ENCODE measurements at regions not wholly inside any gene's neighbourhood (a gene's known extent, or its start where the extent isn't known, plus 50 kb on each side); places are given as distances from the start of the nearest gene placed in this dataset.

DNA sequence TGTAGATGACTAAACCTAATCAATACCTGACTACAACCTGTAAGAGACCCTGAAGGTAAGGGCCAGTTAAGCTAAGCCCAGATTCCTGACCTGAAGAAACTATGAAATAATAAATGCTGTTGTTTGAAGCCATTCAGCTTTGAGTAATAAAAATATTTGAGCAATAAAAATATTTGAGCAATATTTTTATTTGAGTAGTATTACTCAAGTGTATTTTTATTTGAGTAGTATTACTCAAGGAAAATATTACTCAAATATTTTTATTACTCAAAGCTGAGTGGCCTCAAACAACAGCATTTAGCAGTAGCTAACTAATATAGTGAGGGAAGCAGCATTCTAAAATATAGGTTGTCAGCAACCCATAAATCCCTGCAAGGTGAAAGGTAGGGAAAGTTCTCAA is 143.8 kb upstream of the RARB start:
- TF ChIP-seq, protein P1, sequence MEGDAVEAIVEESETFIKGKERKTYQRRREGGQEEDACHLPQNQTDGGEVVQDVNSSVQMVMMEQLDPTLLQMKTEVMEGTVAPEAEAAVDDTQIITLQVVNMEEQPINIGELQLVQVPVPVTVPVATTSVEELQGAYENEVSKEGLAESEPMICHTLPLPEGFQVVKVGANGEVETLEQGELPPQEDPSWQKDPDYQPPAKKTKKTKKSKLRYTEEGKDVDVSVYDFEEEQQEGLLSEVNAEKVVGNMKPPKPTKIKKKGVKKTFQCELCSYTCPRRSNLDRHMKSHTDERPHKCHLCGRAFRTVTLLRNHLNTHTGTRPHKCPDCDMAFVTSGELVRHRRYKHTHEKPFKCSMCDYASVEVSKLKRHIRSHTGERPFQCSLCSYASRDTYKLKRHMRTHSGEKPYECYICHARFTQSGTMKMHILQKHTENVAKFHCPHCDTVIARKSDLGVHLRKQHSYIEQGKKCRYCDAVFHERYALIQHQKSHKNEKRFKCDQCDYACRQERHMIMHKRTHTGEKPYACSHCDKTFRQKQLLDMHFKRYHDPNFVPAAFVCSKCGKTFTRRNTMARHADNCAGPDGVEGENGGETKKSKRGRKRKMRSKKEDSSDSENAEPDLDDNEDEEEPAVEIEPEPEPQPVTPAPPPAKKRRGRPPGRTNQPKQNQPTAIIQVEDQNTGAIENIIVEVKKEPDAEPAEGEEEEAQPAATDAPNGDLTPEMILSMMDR (IDR thresholded peaks at IDR 0.05; ENCODE audit: low read depth, low read length), result no peak
- no peak overlapping the region for H3K4me3 ChIP-seq (ENCODE audit: low read depth, low read length)
- no peak for DNase-seq (ENCODE audit: low read depth, low spot score)
- H3K27me3 ChIP-seq (ENCODE audit: control insufficient read depth, insufficient read depth, low read length), result no peaks in the 10 kb centered on the region
- no peak overlapping the region for H3K27ac ChIP-seq (ENCODE audit: low read depth, low read length)
- ChIA-PET CTCF (no interaction called here), POLR2A (no interaction called here)
- H3K9me3 ChIP-seq (ENCODE audit: control insufficient read depth, insufficient read depth, low read length), result no peaks in the 10 kb centered on the region

DNA sequence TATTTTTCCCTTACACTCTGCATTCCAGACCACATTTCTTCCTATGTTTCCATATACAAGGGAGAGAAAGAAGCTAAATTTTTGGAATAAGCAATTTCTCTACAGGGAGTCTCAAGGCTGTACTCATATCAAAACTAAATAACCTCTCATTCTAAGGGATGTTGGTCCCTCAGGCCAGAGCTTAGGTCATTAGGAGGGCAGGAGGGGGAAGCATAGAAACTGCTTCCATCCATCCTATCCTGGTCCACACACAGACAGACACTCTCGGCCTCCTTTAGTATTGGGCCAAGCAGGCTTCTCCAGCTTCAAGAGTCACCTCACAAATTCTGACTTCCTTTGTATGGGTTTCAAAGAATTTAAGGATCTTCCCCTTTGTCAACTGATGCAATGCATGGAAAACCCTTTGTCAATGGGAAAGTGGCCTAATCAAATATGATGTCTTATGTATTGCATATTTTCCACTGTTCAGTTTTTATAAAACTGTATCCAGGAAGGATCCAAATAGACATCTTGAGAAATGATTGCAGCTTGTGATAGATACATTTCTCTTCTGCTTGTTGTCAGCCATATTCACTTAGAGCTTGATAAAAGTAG is 140.7 kb upstream of the RARB start:
- Histone ChIP-seq H3K27ac (ENCODE audit: low read depth, low read length) (no peak overlapping the region), H3K9me3 (ENCODE audit: control insufficient read depth, insufficient read depth, low read length) (no peaks in the 10 kb centered on the region), H3K27me3 (ENCODE audit: control insufficient read depth, insufficient read depth, low read length) (no peaks in the 10 kb centered on the region), H3K4me3 (ENCODE audit: low read depth, low read length) (no peak overlapping the region)
- CTCF ChIA-PET, result no interaction called here
- POLR2A ChIA-PET, result no interaction called here
- DNase-seq (ENCODE audit: low read depth, low spot score), result no peak
- TF ChIP-seq, protein P1 (IDR thresholded peaks at IDR 0.05; ENCODE audit: low read depth, low read length), result no peak

DNA sequence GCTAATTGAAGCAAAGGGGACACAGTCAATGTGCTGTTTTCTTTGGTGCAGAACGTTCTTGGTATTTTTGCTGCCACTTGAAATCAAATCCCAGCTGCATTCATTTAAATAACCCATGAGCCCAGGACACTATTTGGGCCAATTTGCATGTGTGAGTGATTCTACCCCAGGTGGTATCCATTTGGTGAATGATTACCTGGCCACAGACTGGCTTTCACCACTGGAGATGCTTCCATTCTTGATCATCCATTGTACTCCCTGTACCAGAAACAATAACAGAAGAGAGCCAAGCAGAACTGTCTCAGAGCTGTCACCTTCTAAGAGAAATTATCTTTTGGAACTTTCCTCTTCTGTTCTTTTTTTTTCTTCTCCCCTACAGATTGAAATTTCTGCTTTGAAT is 139.7 kb upstream of the RARB start:
- CTCF ChIA-PET, result no interaction called here
- POLR2A ChIA-PET, result no interaction called here
- TF ChIP-seq, protein P1 (IDR thresholded peaks at IDR 0.05; ENCODE audit: low read depth, low read length), result no peak

DNA sequence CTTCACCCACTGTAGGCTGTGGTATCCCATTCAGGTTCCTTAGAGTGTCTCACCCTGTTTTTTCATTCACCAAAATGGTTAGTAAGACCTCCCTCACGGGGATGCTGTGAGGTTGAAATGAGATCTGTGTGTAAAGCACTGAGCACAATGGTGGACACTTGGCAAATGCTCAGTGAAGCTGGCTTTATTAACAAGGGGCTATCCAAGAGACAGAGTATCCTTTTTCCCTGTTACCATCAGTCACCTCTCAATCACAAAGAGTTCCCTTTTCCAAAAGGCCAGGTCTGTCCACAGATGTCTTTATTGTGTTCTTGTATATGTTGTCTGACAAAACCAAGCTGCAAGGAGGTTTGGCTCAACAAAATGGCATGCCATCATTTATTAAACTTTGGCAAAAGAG is 138.9 kb upstream of the RARB start:
- H3K27me3 ChIP-seq (ENCODE audit: control insufficient read depth, insufficient read depth, low read length), result no peaks in the 10 kb centered on the region
- no peak for DNase-seq (ENCODE audit: low read depth, low spot score)
- CTCF ChIA-PET, result no interaction called here
- POLR2A ChIA-PET, result no interaction called here
- no peak overlapping the region for H3K4me3 ChIP-seq (ENCODE audit: low read depth, low read length)
- no peaks in the 10 kb centered on the region for H3K9me3 ChIP-seq (ENCODE audit: control insufficient read depth, insufficient read depth, low read length)
- TF ChIP-seq, protein P1 (IDR thresholded peaks at IDR 0.05; ENCODE audit: low read depth, low read length), result no peak
- no peak overlapping the region for H3K27ac ChIP-seq (ENCODE audit: low read depth, low read length)

More for the DNA sequence above, 139.7 kb upstream of the RARB start:
- Histone ChIP-seq H3K9me3 (ENCODE audit: control insufficient read depth, insufficient read depth, low read length) (no peaks in the 10 kb centered on the region), H3K27me3 (ENCODE audit: control insufficient read depth, insufficient read depth, low read length) (no peaks in the 10 kb centered on the region), H3K27ac (ENCODE audit: low read depth, low read length) (no peak overlapping the region), H3K4me3 (ENCODE audit: low read depth, low read length) (no peak overlapping the region)
- no peak for DNase-seq (ENCODE audit: low read depth, low spot score)

DNA sequence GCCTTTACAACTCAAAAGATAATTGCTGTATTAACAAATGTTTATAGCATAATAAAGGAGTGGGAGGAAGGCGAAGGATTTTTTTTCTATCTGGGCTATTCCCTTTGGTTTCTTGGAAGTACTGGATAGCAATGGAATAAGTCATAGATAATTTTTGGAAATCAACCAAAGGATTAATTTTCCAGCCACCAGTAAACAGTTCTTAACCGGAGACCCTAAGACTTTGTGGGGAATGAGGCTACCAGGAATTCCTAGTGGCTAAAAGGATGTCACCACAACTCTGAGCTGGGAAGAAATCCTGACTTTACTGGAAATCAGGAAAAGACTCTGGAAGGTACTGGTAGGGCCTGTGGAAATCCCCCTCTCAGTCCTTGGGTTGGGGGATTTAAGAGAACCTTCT is 138.4 kb upstream of the RARB start:
- Histone ChIP-seq H3K27ac (ENCODE audit: low read depth, low read length) (no peak overlapping the region), H3K4me3 (ENCODE audit: low read depth, low read length) (no peak overlapping the region), H3K9me3 (ENCODE audit: control insufficient read depth, insufficient read depth, low read length) (no peaks in the 10 kb centered on the region), H3K27me3 (ENCODE audit: control insufficient read depth, insufficient read depth, low read length) (no peaks in the 10 kb centered on the region)
- POLR2A ChIA-PET, result no interaction called here
- no peak for DNase-seq (ENCODE audit: low read depth, low spot score)
- CTCF ChIA-PET, result no interaction called here
- TF ChIP-seq, protein P1 (IDR thresholded peaks at IDR 0.05; ENCODE audit: low read depth, low read length), result no peak
